GM12878 (cell line): ENCODE measurements at regions not wholly inside any gene's neighbourhood (a gene's known extent, or its start where the extent isn't known, plus 50 kb on each side); places are given as distances from the start of the nearest gene placed in this dataset.

Experiments
- BCLAF1 ChIP-seq: fragments of 450-650 bp; IDR thresholded peaks from 2 replicates; pipeline ENCODE4 v1.6.1; 2017; ENCODE audit warnings: antibody characterized with exemption, mild to moderate bottlenecking, moderate library complexity
- CBX3 ChIP-seq: fragments of 200-600 bp; sonication (generic); IDR thresholded peaks from 2 replicates; pipeline ENCODE4 v1.6.1; 2016; ENCODE audit warnings: low read depth, borderline replicate concordance
- CBX5 ChIP-seq: sonication (generic); IDR thresholded peaks from 2 replicates; pipeline ENCODE4 v1.6.1; 2016; ENCODE audit warnings: low read depth, moderate library complexity, mild to moderate bottlenecking, inconsistent platforms
- CTCF ChIP-seq, 3 experiments: IDR thresholded peaks in 2 of 3; conservative IDR thresholded peaks in 1 of 3; 2 replicates each; pipeline ENCODE4 v1.5.1; 2011; ENCODE audit warnings: low read depth in 3 of 3, low read length in 3 of 3, mild to moderate bottlenecking in 3 of 3, control low read depth in 2 of 3, moderate library complexity in 2 of 3, inconsistent platforms in 1 of 3, mixed read lengths in 1 of 3; ENCODE audit not compliant: control insufficient read depth in 2 of 3, insufficient read depth in 1 of 3; ENCODE audit errors: extremely low read depth in 1 of 3
- E4F1 ChIP-seq: fragments of 450-650 bp; IDR thresholded peaks from 2 replicates; pipeline ENCODE4 v1.6.1; 2018; ENCODE audit warnings: borderline replicate concordance, mild to moderate bottlenecking; ENCODE audit not compliant: partially characterized antibody
- ELK1 ChIP-seq: IDR thresholded peaks from 2 replicates; pipeline ENCODE4 v1.6.1; 2012; ENCODE audit warnings: low read depth, low read length, improper control_type of control experiment
- HCFC1 ChIP-seq: fragments of 150-350 bp; IDR thresholded peaks from 2 replicates; pipeline ENCODE4 v1.6.1; 2014; ENCODE audit warnings: low read length
- IKZF2 ChIP-seq, 2 experiments: fragments of 450-650 bp; IDR thresholded peaks; 2 replicates each; pipeline ENCODE4 v1.6.1; 2017; ENCODE audit warnings: mild to moderate bottlenecking in 2 of 2, moderate library complexity in 2 of 2
- MXI1 ChIP-seq: fragments of 150-350 bp; IDR thresholded peaks from 2 replicates; pipeline ENCODE4 v1.6.1; 2011; ENCODE audit warnings: low read depth, mild to moderate bottlenecking, inconsistent platforms, low read length, improper control_type of control experiment
- NKRF ChIP-seq: fragments of 450-650 bp; conservative IDR thresholded peaks from 2 replicates; pipeline ENCODE4 v1.6.1; 2017; ENCODE audit warnings: mild to moderate bottlenecking, moderate library complexity
- NR2F1 ChIP-seq: fragments of 450-650 bp; conservative IDR thresholded peaks from 2 replicates; pipeline ENCODE4 v1.6.1; 2017; ENCODE audit warnings: mild to moderate bottlenecking
- PBX3 ChIP-seq: IDR thresholded peaks from 2 replicates; pipeline ENCODE4 v1.6.1; 2011; ENCODE audit warnings: mild to moderate bottlenecking, low read depth, low read length, moderate library complexity; ENCODE audit not compliant: insufficient replicate concordance
- RCOR1 ChIP-seq: conservative IDR thresholded peaks from 2 replicates; pipeline ENCODE4 v1.6.1; 2012; ENCODE audit warnings: low read depth, low read length, improper control_type of control experiment
- SMARCA5 ChIP-seq: fragments of 450-650 bp; IDR thresholded peaks from 2 replicates; pipeline ENCODE4 v1.6.1; 2017; ENCODE audit warnings: mild to moderate bottlenecking
- SMC3 ChIP-seq: IDR thresholded peaks from 2 replicates; pipeline ENCODE4 v1.6.1; 2011; ENCODE audit warnings: low read length, improper control_type of control experiment, borderline replicate concordance
- STAT1 ChIP-seq: fragments of 450-650 bp; conservative IDR thresholded peaks from 2 replicates; pipeline ENCODE4 v1.6.1; 2014; ENCODE audit warnings: antibody characterized with exemption, mild to moderate bottlenecking
- TAF1 ChIP-seq: IDR thresholded peaks from 2 replicates; pipeline ENCODE4 v1.6.1; 2011; ENCODE audit warnings: mild to moderate bottlenecking, low read depth, low read length, borderline replicate concordance
- TBL1XR1 ChIP-seq: IDR thresholded peaks from 2 replicates; pipeline ENCODE4 v1.6.1; 2012; ENCODE audit warnings: low read depth, low read length, improper control_type of control experiment
- ZBED1 ChIP-seq: IDR thresholded peaks from 2 replicates; pipeline ENCODE4 v1.6.1; 2016; ENCODE audit warnings: borderline replicate concordance

- no peak for TF ChIP-seq CBX5
- TF ChIP-seq SMC3, result peak; percentile 6; the same call in 1 of the 2 replicates
- no peak for TF ChIP-seq STAT1
- peak; percentile 20 to 38 (median 22); a peak in 4 of 6 replicates for TF ChIP-seq CTCF (IDR thresholded peaks at IDR 0.05 in 2 of 3, conservative IDR thresholded peaks at IDR 0.05 in 1 of 3; ENCODE audit: control insufficient read depth in 2 of 3, extremely low read depth in 1 of 3, insufficient read depth in 1 of 3, low read depth in 3 of 3, low read length in 3 of 3)
- no peak for TF ChIP-seq MXI1
- no peak for TF ChIP-seq IKZF2 (IDR thresholded peaks at IDR 0.05)
- TF ChIP-seq E4F1, result no peak
- TF ChIP-seq TAF1, result no peak
- TF ChIP-seq PBX3, result no peak
- no peak for TF ChIP-seq ELK1
- TF ChIP-seq RCOR1, result no peak
- TF ChIP-seq BCLAF1, result no peak
- no peak for TF ChIP-seq HCFC1
- peak; percentile 56; the same call in 1 of the 2 replicates for TF ChIP-seq SMARCA5
- TF ChIP-seq TBL1XR1, result no peak
- no peak for TF ChIP-seq CBX3
- no peak for TF ChIP-seq NKRF
- no peak for TF ChIP-seq NR2F1
- TF ChIP-seq ZBED1, result no peak
Measured at GRCh38 chr5:33299621-33300208, 141.1 kb upstream of the TARS1 start (continued).
